ENCODE measurements at regions not wholly inside any gene's neighbourhood (a gene's known extent, or its start where the extent isn't known, plus 50 kb on each side); places are given as distances from the start of the nearest gene placed in this dataset.

GRCh38 chr1:228984107-228984506 is 248.8 kb downstream of the RHOU start:
- TF ChIP-seq, protein P1, sequence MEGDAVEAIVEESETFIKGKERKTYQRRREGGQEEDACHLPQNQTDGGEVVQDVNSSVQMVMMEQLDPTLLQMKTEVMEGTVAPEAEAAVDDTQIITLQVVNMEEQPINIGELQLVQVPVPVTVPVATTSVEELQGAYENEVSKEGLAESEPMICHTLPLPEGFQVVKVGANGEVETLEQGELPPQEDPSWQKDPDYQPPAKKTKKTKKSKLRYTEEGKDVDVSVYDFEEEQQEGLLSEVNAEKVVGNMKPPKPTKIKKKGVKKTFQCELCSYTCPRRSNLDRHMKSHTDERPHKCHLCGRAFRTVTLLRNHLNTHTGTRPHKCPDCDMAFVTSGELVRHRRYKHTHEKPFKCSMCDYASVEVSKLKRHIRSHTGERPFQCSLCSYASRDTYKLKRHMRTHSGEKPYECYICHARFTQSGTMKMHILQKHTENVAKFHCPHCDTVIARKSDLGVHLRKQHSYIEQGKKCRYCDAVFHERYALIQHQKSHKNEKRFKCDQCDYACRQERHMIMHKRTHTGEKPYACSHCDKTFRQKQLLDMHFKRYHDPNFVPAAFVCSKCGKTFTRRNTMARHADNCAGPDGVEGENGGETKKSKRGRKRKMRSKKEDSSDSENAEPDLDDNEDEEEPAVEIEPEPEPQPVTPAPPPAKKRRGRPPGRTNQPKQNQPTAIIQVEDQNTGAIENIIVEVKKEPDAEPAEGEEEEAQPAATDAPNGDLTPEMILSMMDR (IDR thresholded peaks at IDR 0.05; ENCODE audit: extremely low read depth, missing control alignments), result no peak
- no peak for DNase-seq (ENCODE audit: low spot score)

DNA sequence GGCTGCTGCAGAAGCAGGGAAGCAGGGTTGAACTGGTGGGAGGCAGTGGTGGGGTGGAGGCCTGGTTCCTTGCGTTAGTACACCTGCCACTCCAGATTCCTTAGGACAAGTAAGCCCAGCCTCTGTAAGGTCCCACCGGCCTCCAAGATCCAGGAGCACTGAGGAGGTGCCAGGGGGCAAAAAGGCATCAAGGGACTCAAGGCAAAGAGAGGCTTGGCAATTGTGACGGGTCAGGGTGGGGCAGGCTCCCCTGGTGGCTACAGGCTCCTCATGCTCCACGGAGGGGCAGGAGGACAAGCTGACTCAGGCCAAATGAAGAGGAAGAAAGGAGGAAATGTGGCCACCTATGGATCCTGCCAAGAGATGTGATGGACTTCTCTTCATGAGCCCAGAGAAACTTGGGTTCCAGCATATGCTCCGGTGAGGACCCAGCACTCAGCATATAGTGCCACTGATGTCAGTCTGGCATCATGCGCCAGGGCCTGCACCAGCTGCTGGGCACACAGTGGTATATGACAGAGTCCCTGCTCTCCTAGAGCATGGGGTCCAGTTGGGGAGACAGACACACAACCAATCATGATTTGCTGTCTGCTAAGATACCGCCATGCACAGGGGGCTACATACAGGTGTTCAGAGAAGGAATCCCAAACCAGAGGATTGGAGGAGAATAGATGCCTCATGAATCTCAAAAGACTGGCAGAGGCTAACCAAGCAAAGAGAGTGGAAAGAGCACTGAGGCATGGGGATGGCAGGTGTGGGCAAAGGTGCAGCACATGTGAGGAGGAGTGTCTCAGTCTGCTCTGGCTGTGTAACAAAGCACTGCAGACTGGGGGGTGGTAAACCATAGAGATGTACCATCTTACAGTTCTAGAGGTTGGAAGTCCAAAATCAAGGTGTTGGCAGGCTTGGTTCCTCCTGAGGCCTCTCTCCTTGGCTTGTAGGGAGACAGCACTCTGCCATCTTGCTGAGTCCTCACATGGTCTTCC is 249.7 kb downstream of the RHOU start:
- DNase-seq (ENCODE audit: low spot score), result no peak
- TF ChIP-seq, protein P1 (IDR thresholded peaks at IDR 0.05; ENCODE audit: extremely low read depth, missing control alignments), result no peak

GRCh38 chr1:228985661-228986060 is 250.4 kb downstream of the RHOU start:
- DNase-seq (ENCODE audit: low spot score), result no peak
- TF ChIP-seq, protein P1 (IDR thresholded peaks at IDR 0.05; ENCODE audit: extremely low read depth, missing control alignments), result no peak

GRCh38 chr1:228986093-228986904 is 251.0 kb downstream of the RHOU start:
- TF ChIP-seq, protein P1 (IDR thresholded peaks at IDR 0.05; ENCODE audit: extremely low read depth, missing control alignments), result no peak
- no peak for DNase-seq (ENCODE audit: low spot score)

GRCh38 chr1:228987286-228987685 is 252.0 kb downstream of the RHOU start:
- TF ChIP-seq, protein P1 (IDR thresholded peaks at IDR 0.05; ENCODE audit: extremely low read depth, missing control alignments), result no peak
- no peak for DNase-seq (ENCODE audit: low spot score)

DNA sequence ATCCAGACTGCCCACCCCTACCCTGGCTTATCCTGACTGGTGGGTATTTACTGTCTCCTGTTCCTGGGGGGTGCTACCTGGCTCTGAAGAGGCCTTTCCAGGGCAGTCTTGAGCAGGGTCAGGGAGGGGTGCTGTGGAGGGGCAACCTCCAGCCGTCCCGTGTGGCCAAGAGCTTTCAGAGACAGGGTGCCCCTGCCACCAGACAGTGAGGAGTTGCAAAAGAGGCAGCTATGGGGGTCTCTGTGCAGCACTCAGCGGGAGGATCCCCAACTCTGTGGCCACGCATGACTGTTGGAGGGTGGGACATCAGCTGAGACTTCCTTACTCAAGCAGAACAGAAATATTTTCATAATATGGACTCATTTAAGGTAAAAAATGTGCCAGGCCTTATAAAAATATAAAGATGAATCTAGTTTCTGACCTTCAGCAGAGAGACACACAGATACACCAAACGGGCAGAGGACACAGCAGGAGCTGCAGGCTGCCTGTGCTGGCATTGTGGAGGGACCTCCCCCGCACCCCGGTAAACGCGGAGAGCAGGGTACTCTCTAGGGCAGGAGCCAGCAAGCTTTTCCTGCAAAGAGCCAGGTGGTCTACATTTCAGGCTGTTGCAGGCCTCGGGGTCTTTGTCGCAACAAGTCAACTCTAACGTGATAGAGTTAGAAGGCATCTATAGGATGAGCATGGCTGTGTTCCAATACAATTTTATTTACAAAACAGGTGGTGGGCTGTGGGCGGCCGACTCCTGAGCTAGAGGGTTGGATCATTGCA is 252.6 kb downstream of the RHOU start:
- TF ChIP-seq, protein P1 (IDR thresholded peaks at IDR 0.05; ENCODE audit: extremely low read depth, missing control alignments), result no peak
- DNase-seq (ENCODE audit: low spot score), result no peak

Data from GM20000 (cell line).